HG03520 (cell line): ENCODE measurements at regions not wholly inside any gene's neighbourhood (a gene's known extent, or its start where the extent isn't known, plus 50 kb on each side); places are given as distances from the start of the nearest gene placed in this dataset.
"Not testable (repeated sequence)": the region's sequence is repeated elsewhere in the genome, so short reads cannot be mapped to it uniquely, and the experiment has no call there.

Experiments
- ATAC-seq: cut with Tn5 transposase; IDR thresholded peaks from one replicate; pipeline ENCODE4 v1.9.1; 2021; ENCODE audit warnings: mild to moderate bottlenecking, moderate library complexity; ENCODE audit not compliant: unreplicated experiment

DNA sequence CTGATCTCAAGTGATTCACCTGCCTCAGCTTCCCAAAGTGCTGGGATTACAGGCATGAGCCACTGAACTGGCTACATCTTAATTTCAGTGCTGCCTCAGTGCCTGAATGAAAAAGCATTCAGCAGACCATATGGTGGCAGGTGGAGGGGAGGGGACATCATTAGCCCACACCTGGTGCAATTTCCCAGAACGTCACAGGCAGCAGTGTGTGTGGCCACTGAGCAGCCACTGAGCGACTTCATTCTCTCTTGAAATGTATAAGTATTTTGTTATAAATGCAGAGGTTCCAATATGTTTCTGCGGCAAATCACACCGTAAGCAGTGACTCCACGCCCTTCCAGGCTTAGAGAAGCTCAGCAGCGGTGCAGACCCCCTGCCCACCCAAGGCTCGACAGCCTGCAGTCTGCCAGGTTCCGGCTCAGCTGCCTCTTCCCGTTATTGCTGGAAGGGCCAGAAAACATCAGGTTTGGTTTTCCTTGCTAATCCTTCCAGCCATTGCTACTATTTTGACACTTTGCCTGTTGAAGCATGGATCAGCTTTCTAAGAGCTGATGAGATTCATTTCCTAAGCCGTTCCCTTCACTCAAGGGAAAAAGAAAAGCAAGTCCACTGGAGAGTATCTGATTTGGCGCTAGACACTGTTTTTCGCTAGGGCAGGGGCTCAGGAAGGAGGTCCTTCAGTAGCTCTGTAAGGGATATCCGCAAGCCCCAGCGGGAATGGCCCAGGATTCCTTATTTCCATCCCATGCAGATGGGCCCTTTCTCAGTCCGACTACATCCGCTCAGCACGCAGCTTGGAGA, 250.7 kb downstream of the VAPA start:
- no peak for ATAC-seq

DNA sequence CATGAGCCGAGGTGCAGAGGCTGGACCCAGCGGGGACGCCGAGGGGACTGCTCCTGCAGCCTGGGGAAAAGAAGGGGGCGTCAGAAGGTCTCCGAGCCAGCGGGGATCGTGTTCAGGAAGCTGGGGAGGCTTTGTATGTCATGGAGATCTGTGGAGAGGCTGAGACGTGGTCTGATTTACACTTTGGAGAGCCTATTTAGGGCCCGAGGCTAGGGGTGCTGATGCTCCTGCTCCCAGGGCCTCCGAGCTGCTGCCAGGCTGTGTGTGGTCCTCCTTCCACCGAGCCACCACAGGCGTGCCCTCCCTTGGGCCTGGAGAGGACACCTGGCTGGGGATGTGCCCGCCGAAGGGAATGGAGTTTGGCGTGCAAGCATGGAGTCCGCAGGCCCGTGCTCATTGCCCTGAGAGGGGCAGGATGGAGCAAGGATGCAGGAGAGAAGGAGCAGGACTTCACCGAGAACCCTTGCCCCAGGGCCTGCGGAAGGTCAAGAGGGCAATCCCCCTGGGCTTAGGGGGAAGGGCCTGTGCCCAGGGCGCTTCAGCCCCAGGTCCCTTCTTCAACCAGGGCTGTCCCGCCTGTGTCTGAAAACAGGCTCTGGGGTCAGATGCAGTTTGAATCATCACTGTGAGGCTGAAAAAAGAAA, 252.5 kb downstream of the VAPA start:
- no peak for ATAC-seq

DNA sequence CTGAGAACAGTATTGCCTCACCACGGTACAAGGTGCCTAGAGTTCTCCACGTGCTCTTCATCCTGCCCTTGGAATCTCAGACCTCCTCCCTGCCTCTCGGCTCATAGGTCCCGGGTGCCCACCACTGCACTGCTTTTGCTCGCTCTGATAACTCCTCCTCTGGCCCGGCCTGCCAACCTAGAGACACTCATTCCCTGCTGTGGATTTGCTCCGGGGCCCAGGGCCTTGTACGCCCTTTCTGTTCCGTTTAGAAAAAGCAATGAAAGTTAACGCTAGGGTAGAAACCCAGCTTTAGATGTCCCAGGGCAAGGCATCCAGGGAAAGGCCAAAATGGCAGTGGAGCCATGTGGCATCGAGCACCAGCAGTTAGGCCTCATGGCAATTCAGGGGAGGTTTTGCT, 253.9 kb downstream of the VAPA start:
- ATAC-seq, result no peak

DNA sequence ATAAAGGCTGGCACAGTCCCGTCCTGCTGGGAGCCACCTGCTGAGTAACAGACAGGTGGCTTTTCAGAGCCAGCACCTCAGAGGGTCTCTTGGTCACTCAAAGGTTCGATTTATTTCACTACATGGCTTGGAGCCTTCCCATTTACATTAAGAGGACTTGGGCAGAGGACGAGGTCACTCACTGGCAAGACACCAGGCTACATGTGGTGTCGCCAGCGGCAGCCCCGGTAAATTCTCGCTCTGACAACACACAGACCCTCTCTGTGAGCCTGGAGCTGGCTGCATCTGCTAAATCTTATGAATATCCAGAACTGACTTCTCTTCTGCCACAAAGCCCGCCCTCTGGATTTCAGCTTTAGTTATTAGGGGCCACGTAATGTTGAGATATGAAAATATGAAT, 254.7 kb downstream of the VAPA start:
- no peak for ATAC-seq

DNA sequence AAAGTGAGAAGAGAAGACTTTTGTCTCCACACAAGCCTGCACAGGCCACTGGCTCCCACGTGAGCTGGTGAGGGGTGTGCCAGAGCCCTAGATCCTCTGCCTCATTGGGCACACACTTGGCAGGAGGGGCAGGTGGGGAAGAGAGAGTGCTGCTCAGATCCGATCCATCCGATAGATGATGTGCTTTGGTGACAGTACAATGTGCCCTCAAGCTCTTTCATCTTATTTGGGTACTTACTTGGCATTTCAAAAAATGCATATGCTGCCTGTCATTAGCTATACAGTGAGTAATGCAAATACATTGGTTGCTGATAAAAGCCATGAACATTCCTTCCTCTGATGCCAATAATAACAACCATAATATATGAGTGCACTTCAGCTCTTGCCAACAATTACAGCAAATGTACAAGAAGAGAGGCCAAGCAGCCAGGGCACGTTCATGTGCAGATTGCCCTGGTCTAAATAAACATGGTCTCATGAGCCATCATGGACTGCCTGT, 255.3 kb downstream of the VAPA start:
- ATAC-seq, result no peak

DNA sequence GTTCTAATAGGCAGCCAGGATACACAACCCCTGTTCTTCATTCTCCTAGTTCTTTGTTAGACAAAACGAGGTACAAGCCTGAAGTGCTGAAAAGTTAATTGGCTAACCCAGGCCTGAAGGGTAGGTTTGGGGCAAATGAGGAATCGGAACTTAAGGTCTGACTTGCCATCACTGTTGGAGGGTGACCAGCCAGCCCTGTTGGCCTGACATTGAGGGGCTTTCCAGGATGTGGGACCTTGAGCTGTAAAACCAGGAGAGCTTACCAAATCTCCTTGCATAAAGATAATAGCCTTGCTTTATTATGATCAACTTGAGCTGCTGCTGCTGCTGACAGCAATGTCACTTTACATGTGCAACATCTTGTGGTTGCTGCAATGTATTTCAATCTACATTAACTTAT, 256.0 kb downstream of the VAPA start:
- ATAC-seq, result no peak

DNA sequence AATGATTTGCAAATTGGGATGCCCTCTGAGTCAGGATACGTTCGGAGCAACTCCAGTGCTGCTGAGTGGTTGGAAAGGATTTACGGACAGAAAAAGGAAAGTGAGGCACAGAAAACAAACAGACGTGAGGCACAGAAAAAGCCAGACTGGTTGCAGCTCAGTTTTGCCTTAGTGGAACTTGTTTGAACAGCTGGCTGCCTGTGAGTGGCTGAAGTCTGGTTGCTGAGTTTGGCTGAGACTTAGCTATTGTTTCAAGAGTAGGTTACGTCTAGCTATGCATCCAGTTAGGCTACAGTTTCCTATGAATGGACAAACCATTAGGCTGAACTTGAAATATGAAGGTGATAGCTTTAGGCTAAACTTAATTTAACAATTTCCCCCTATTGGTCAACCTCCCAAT, 256.6 kb downstream of the VAPA start:
- ATAC-seq, result no peak

DNA sequence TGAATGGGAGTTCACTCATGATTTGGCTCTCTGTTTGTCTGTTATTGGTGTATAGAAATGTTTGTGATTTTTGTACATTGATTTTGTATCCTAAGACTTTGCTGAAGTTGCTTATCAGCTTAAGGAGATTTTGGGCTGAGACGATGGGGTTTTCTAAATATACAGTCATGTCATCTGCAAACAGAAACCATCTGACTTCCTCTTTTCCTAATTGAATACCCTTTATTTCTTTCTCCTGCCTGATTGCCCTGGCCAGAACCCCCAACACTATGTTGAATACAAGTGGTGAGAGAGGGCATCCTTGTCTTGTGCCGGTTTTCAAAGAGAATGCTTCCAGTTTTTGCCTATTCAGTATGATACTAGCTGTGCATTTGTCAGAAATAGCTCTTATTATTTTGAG, 261.5 kb downstream of the VAPA start:
- not testable (repeated sequence) for ATAC-seq

DNA sequence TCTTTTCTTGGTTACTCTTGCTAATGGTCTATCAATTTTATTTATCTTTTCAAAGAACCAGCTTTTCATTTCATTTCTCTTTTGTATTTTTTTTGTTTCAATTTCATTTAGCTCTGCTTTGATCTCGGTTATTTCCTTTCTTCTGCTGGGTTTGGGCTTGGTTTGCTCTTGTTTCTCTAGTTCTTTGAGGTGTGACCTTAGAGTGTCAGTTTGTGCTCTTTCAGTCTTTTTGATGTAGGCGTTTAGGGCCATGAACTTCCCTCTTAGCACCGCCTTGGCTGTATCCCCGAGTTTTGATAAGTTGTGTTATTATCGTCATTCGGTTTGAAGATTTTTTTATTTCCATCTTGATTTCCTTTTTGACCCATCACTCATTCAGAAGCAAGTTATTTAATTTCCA, 265.5 kb downstream of the VAPA start:
- ATAC-seq, result not testable (repeated sequence)

DNA sequence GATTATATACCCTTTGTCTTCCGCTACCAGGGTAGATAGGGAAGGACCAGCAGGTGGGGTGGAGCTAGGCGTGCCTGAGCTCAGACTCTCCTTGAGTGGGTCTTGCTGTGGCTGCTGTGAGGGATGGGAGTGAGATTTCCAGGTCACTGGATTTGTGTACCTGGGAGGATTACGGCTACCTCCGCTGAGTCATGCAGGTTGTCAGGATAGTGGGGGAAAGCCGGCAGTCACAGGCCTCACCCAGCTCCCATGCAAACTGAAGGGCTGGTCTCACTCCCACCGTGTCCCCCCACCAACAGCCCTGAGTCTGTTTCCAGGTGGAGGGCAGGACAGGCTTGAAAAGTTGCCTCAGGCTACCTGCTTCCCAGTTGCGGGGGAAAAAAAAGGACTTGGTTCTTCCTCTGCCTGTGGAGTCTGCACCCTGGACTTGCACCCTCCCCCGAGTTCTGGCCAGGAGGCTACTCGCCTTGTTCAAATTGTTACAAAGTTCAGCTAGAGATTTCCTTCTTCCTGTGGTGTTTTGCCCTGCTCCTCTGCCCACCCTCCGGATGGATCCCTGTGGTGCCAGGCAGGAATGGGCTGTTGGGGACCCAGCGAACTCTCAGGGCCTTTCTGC, 268.3 kb downstream of the VAPA start:
- ATAC-seq, result no peak

DNA sequence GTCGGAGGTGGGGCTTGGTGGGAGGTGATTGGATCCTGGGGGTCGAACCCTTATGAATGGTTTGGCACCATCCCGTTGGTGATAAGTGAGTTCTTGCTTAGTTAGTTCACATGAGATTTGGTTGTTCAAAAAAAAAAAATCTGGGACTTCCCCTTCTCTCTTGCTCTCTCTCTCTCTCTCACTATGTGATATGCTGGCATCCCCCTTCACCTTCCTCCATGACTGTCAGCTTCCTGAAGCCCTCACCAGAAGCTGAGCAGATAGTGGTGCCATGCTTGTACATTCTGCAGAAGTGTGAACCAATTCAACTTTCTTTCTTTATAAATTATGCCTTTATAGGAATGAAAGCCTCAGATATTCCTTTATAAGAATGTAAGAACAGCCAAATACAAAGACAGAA, 269.7 kb upstream of the APCDD1 start:
- no peak for ATAC-seq

DNA sequence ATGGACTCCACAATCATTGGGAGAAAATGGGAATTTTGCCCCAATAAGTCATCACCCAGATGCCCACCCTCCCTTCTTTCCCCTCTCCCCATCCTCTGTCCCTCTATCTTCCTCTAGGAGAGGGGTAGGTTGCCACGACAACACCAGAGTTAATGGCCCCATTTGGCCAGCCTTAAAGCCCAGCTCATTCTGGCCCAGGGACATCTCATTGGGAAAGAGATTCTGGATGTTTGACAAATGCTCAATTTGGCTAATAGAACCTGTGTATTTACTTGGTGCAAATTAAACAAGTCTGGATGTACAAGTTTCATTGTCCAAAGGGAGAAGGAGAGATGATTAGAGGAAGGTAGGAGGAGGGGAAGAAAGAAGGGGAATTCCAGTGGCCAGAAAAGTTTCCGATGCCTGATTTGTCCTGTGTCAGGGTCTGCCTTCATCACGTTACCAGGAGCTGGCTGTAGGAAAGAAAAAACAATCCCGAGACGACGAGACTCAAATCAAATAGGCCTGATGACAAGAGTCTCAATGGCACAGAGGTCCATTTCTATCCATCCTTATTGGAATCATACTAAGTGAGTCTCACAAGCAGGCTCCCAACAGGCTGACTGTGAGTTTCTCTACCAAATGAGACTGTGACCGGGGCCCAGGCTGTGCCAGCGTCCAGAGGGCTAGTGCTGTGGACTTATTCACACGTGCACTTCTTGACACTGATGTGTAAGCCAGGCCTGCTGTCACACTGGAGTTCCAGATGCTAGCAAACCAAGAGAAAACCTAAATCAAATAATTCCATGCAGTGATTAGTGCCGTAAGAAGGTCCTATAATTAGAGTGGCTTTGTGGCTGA, 265.2 kb upstream of the APCDD1 start:
- no peak for ATAC-seq

DNA sequence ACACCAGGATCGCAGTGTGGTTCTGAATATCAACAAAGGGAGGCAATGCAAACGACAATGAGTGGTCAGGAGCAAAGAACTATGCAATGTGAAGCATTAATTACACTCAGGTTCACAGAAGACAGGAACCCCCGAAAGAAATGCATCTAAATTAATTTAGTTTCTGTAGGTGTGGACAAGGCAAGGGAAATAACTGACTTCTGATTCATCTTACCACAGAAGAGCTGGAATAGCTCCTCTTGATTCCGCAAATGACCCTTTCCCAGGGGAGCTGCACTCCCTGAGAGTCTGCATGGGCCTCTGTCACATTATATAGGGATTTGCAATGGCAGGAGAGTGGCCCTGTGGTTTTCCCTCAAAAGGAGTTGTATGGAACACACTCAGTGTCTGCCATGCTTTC, 263.9 kb upstream of the APCDD1 start:
- ATAC-seq, result no peak

DNA sequence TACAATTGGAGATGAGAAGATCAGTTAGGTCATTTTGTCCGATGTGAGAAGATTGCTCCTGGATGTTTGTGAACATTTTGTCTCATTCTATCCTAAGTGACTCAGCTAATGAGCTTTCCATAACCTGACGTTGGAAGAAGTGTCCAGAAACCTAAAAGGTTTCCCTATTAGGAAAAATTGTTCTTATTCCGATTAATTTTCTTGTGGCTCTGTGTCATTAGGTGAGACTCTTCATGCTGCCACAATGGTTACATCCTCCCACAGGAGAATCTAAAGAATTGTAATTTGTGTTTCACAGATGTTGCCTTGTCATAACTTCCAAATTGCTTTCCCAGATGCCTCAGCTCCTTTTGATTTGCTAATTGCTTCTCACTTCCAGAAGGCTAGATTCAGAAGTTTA, 261.0 kb upstream of the APCDD1 start:
- no peak for ATAC-seq

DNA sequence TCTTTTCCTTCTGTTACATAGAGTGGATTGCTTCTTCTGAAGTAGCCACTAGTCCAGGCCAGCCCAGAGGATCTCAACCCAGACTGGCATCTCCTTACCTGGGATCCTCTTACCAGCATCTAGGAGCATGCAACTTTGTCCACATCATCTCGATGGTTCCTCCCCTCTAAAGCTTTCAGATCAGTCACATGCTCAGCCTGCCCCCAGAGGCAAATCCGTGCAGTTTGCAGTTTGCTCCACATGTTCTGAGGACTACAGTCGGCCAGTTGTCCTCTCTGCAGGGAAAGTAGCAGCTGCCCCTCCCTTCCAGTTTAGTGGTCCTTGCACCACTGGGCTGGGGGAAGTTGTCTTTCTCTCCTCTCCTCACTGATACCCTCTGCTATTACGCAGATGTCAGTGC, 259.8 kb upstream of the APCDD1 start:
- ATAC-seq, result no peak

DNA sequence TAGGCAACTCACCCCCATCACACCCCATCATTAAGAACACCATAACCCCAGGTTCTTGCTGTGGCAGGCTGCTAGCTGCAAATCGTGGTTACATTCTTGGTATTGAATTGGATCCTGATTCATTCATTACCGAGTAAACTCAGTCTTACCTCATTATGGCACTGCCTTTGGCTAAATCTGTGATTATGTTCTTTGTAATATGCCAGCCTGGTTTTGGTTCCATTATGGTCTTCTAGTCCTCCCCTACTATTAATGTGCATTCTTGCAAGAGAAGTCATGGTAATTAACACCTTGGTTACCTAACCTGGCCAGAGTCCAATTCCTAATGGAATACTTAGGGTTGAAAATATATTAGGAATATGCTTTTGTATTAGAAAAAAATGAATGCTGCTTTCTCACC, 258.9 kb upstream of the APCDD1 start:
- no peak for ATAC-seq

DNA sequence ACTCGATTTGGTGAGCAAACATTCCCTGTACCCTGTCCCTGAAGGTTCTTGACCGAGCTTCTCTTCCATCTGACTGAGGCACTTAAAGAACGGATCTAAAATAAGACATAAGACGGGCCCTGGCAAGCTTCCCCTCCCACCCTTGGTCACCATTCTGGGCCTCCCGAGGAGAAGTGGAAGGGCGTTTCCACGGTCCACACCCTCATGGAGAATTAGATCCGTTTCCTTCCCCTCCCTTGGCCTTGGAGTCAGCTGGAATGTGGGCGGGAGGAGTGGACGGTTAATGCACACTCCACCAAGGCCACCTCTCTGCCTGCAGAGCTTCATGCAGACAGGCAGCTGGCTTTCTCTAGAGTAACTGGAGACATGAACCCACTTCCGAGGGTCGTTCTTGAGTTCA, 257.3 kb upstream of the APCDD1 start:
- ATAC-seq, result no peak

DNA sequence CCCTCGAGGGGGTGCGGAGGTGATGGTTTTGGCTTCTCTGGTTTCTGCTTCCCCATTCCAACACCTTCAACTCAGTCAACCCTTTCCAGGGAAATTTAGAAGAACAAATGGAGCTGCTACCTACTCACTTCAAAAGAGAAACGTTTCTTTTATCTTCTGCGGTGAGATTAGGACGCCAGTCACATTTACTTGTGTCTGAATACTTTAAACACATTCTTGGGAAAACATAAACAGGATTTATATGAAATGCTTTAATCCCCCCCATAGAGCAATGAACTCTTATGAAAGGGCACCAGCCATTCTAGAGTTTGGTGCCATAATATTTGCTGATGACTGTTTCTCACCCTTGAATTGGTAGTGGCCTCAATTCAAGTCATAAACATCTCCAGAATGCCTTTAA, 253.2 kb upstream of the APCDD1 start:
- no peak for ATAC-seq

DNA sequence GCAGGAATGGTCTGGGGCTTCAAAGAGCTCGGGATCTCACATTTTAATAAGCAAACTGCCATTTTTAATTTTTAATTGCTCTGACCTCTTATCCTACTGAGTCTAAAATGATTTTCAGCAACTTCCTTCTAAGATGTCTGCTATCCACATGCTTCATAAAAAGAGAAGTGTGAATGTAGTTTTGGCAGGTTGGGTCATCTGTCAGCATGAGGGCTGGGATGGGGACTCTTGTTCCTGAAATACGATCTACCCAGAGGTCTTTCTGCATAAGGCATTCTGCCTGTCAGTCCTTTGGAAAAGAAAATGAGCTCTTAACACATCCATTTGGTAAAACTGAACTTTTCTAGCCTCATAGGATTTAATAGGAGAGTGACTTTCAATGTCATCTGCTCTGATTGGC, 252.8 kb upstream of the APCDD1 start:
- no peak for ATAC-seq

DNA sequence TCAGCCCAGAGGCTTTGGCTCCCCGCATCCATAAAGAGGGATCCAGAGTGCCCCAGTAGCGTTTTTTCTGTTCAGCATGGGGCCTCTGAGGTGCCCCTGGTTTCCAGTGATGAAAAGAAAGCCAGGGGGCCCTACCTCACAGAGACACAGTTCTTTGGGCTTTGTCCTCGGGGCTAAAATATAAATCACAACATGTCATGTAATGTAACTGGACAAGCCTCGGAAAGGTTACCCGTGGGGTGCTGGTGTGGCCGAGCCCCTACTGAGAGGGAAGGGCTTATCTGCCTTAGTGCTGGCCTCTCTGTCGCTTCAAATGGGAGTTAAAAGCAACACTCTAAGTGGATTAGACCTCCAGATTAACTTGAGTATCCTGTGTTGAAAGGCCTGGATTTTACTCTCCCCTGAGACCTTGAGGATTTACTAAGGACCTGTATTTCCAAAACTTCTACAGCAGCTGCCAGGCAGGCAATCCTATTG, 251.6 kb upstream of the APCDD1 start:
- ATAC-seq, result no peak

DNA sequence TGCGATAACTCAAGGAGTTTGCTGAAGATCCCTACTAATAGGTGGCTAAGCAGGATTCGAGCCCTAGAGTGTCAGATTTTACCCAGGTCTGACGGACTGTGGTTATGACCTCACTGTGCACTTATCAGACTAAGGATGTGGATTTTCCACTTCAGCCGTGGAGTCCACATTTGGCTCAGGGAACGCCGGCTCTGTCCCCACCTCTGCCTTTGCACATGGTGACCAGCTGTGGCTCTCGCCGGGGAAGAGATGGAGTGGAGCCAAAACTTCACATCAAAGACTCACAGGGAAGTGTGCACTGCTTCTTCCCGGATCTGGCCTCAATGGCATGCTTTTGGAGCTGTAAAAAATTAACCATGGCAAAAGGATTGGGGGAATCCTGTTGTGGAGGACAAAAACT, 249.3 kb upstream of the APCDD1 start:
- no peak for ATAC-seq
